IMR-90 (cell line): ENCODE measurements at regions not wholly inside any gene's neighbourhood (a gene's known extent, or its start where the extent isn't known, plus 50 kb on each side); places are given as distances from the start of the nearest gene placed in this dataset.

ENCODE experiments used
- ATAC-seq: fragments of 200-7000 bp; cut with Tn5 transposase; 2 replicates; pipeline ENCODE4 v1.9.1; 2020; ENCODE audit warnings: low read depth, mild to moderate bottlenecking, moderate library complexity
- BruUV-seq: library from RNA; stranded (reverse); fragments of 400-500 nt; replicated peaks from 2 replicates; lab custom pipeline; 2021; lab: Mats Ljungman, UMichigan
- CTCF ChIA-PET: fragments of 300-600 bp; formaldehyde crosslinking; extraction: SDS; loops from one replicate; lab custom pipeline; 2021; ENCODE audit warnings: antibody characterized with exemption; lab: Yijun Ruan, JAX
- POLR2A ChIA-PET: fragments of 300-600 bp; sonication (Branson Sonifier 250); formaldehyde crosslinking; loops from one replicate; lab custom pipeline; 2022; ENCODE audit warnings: antibody characterized with exemption; ENCODE audit not compliant: unreplicated experiment; lab: Charles Lee
- DNase-seq: peaks from one replicate; pipeline ENCODE4 v3.0.0; 2013
- H2AFZ ChIP-seq: replicated peaks from 2 replicates; pipeline ENCODE3; 2013; ENCODE audit warnings: low read length, mild to moderate bottlenecking; ENCODE audit not compliant: poor library complexity
- H2AK5ac ChIP-seq: 2 replicates; pipeline ENCODE4 v1.6.1; 2013; ENCODE audit warnings: low read depth, low read length, inconsistent platforms
- H2AK9ac ChIP-seq: replicated peaks from 2 replicates; pipeline ENCODE3; 2013; ENCODE audit warnings: mild to moderate bottlenecking, low read depth, low read length, moderate library complexity; ENCODE audit not compliant: poor library complexity
- H2BK120ac ChIP-seq: 2 replicates; pipeline ENCODE4 v1.6.1; 2013; ENCODE audit warnings: low read depth, low read length, inconsistent platforms
- H2BK15ac ChIP-seq: 3 replicates; pipeline ENCODE4 v1.6.1; 2013; ENCODE audit warnings: low read depth, low read length, inconsistent platforms
- H2BK20ac ChIP-seq: 2 replicates; pipeline ENCODE4 v1.6.1; 2013; ENCODE audit warnings: low read depth, mild to moderate bottlenecking, inconsistent platforms, low read length, moderate library complexity
- H2BK5ac ChIP-seq: 2 replicates; pipeline ENCODE4 v1.6.1; 2013; ENCODE audit warnings: mild to moderate bottlenecking, low read depth, low read length, inconsistent platforms; ENCODE audit not compliant: poor library complexity, severe bottlenecking
- H3K14ac ChIP-seq: replicated peaks from 2 replicates; pipeline ENCODE4 v1.6.1; 2013; ENCODE audit warnings: low read depth, low read length, inconsistent platforms
- H3K18ac ChIP-seq: 2 replicates; pipeline ENCODE4 v1.6.1; 2013; ENCODE audit warnings: low read depth, low read length, control low read depth
- H3K23ac ChIP-seq: 2 replicates; pipeline ENCODE4 v1.6.1; 2013; ENCODE audit warnings: low read depth, low read length, inconsistent platforms
- H3K27ac ChIP-seq: 2 replicates; pipeline ENCODE4 v1.5.1; 2013; ENCODE audit warnings: mild to moderate bottlenecking, control low read depth, low read length; ENCODE audit not compliant: insufficient read depth
- H3K27me3 ChIP-seq: 2 replicates; pipeline ENCODE4 v1.6.1; 2013; ENCODE audit warnings: low read length; ENCODE audit not compliant: control insufficient read depth, insufficient read depth
- H3K36me3 ChIP-seq: 2 replicates; pipeline ENCODE4 v1.6.1; 2013; ENCODE audit warnings: low read length, mixed read lengths; ENCODE audit not compliant: control insufficient read depth, insufficient read depth
- H3K4ac ChIP-seq: 2 replicates; pipeline ENCODE4 v1.6.1; 2013; ENCODE audit warnings: low read depth, low read length, inconsistent platforms
- H3K4me1 ChIP-seq: 2 replicates; pipeline ENCODE4 v1.6.1; 2013; ENCODE audit warnings: low read length, mixed read lengths; ENCODE audit not compliant: control insufficient read depth, insufficient read depth
- H3K4me2 ChIP-seq: 2 replicates; pipeline ENCODE4 v1.6.1; 2013; ENCODE audit warnings: low read depth, mild to moderate bottlenecking, control low read depth, low read length, moderate library complexity
- H3K4me3 ChIP-seq: 2 replicates; pipeline ENCODE4 v1.5.1; 2013; ENCODE audit warnings: low read depth, mild to moderate bottlenecking, control low read depth, low read length, moderate library complexity; ENCODE audit not compliant: insufficient read depth
- H3K56ac ChIP-seq: 2 replicates; pipeline ENCODE4 v1.6.1; 2013; ENCODE audit warnings: low read length, inconsistent platforms; ENCODE audit not compliant: insufficient read depth; ENCODE audit errors: extremely low read depth
- H3K79me1 ChIP-seq, 2 experiments: 2 replicates each; pipeline ENCODE4 v1.6.1; 2013; ENCODE audit warnings: low read length in 2 of 2, inconsistent platforms in 1 of 2, low read depth in 1 of 2
- H3K9ac ChIP-seq: 2 replicates; pipeline ENCODE4 v1.6.1; 2013; ENCODE audit warnings: low read depth, low read length, control low read depth
- H3K9me1 ChIP-seq: 2 replicates; pipeline ENCODE4 v1.6.1; 2013; ENCODE audit warnings: low read length, inconsistent platforms; ENCODE audit not compliant: insufficient read depth
- H3K9me3 ChIP-seq: 2 replicates; pipeline ENCODE4 v1.6.1; 2013; ENCODE audit warnings: low read length; ENCODE audit not compliant: control insufficient read depth, insufficient read depth
- H4K20me1 ChIP-seq: 2 replicates; pipeline ENCODE4 v1.6.1; 2013; ENCODE audit warnings: low read length, inconsistent platforms; ENCODE audit not compliant: insufficient read depth
- H4K5ac ChIP-seq: 2 replicates; pipeline ENCODE4 v1.6.1; 2013; ENCODE audit warnings: mild to moderate bottlenecking, low read depth, low read length, control low read depth
- H4K8ac ChIP-seq, 2 experiments: 2 replicates each; pipeline ENCODE4 v1.6.1; 2013; ENCODE audit warnings: low read depth in 2 of 2, low read length in 2 of 2, control low read depth in 1 of 2, inconsistent platforms in 1 of 2
- H4K91ac ChIP-seq: 2 replicates; pipeline ENCODE4 v1.6.1; 2013; ENCODE audit warnings: low read depth, low read length, inconsistent platforms; ENCODE audit not compliant: insufficient read depth
- CEBPB ChIP-seq: IDR thresholded peaks from 2 replicates; pipeline ENCODE4 v1.6.1; 2012; ENCODE audit warnings: low read depth, low read length, improper control_type of control experiment
- CHD1 ChIP-seq: IDR thresholded peaks from 2 replicates; pipeline ENCODE4 v1.6.1; 2012; ENCODE audit warnings: low read depth, low read length, improper control_type of control experiment
- FOS ChIP-seq: fragments of 150-350 bp; IDR thresholded peaks from 2 replicates; pipeline ENCODE4 v1.6.1; 2016; ENCODE audit warnings: low read depth, low read length
- MAFK ChIP-seq: IDR thresholded peaks from 2 replicates; pipeline ENCODE4 v1.6.1; 2012; ENCODE audit warnings: low read depth, low read length, improper control_type of control experiment
- MAZ ChIP-seq: IDR thresholded peaks from 2 replicates; pipeline ENCODE4 v1.6.1; 2012; ENCODE audit warnings: low read depth, mild to moderate bottlenecking, low read length, improper control_type of control experiment, moderate library complexity, borderline replicate concordance
- MXI1 ChIP-seq: IDR thresholded peaks from 2 replicates; pipeline ENCODE4 v1.6.1; 2012; ENCODE audit warnings: low read depth, mild to moderate bottlenecking, low read length, moderate library complexity, borderline replicate concordance
- POLR2A ChIP-seq: IDR thresholded peaks from 2 replicates; pipeline ENCODE4 v1.6.1; 2012; ENCODE audit warnings: mild to moderate bottlenecking, low read depth, low read length
- RAD21 ChIP-seq: IDR thresholded peaks from 2 replicates; pipeline ENCODE4 v1.6.1; 2012; ENCODE audit warnings: low read length, improper control_type of control experiment
- RCOR1 ChIP-seq: IDR thresholded peaks from 2 replicates; pipeline ENCODE4 v1.6.1; 2012; ENCODE audit warnings: mild to moderate bottlenecking, low read length, improper control_type of control experiment; ENCODE audit not compliant: insufficient replicate concordance
- RFX5 ChIP-seq: IDR thresholded peaks from 2 replicates; pipeline ENCODE4 v1.8.0; 2012; ENCODE audit warnings: low read depth, mild to moderate bottlenecking, low read length, moderate library complexity
- SMC3 ChIP-seq: fragments of 150-350 bp; IDR thresholded peaks from 2 replicates; pipeline ENCODE4 v1.6.1; 2016; ENCODE audit warnings: low read depth, mild to moderate bottlenecking, antibody characterized with exemption, low read length, moderate library complexity
- USF2 ChIP-seq: fragments of 150-350 bp; IDR thresholded peaks from 2 replicates; pipeline ENCODE4 v1.6.1; 2017; ENCODE audit warnings: mild to moderate bottlenecking, antibody characterized with exemption, low read length, low read depth
- WGBS, 2 experiments: methylation state at CpG; one replicate each; pipeline versions ENCODE4 v1.1.5 to v1.1.7; 2013; ENCODE audit warnings: missing lambda C conversion rate in 2 of 2; ENCODE audit not compliant: insufficient read length in 1 of 2; ENCODE audit errors: extremely low coverage in 2 of 2; 5-methylcytosine and 5-hydroxymethylcytosine counted together
- dilution Hi-C: fragments of 300-500 bp; cut with HindIII; formaldehyde crosslinking; loops from one replicate; pipeline ENCODE4 v1.14.3; 2018; ENCODE audit warnings: low sequenced_read_pairs; ENCODE audit not compliant: unreplicated experiment
- in situ Hi-C: fragments of 300-500 bp; cut with MboI; formaldehyde crosslinking; loops from 3 replicates; pipeline ENCODE4 v1.14.3; 2019; ENCODE audit warnings: low sequenced_read_pairs, inconsistent platforms, mixed read lengths
- intact Hi-C: fragments of 100-400 bp; cut with micrococcal nuclease; formaldehyde crosslinking; loops from 2 replicates; pipeline ENCODE4 v1.10.0; 2022
- TF ChIP-seq, protein P1 (sequence below): conservative IDR thresholded peaks from 2 replicates; pipeline ENCODE4 v1.5.1; 2012; ENCODE audit warnings: mild to moderate bottlenecking, low read depth, low read length, improper control_type of control experiment

DNA sequence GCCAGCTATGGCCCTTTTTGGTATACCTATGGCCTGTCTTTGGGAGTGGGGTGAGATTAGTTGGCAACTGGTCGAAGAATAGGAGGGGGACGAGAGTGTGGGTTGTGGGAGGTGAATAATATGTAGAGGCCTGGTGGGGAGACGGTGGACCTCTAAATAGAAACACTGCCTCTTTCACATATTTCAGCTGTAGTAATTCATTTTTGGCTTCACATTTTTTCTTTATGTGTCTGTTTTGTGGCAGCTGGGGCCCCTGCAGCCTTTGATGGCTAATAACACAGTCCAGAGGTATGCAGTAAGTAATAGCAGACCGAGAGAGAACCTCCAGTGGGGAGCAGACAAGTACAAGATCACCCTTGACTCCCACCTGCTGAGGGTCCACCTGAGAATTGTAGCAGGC is 75.9 kb downstream of the HLX start:
- no peak overlapping the region for H2AFZ ChIP-seq
- ATAC-seq, result no peak
- H3K56ac ChIP-seq, result no peak overlapping the region
- TF ChIP-seq MAFK (no peak), CHD1 (no peak), RAD21 (no peak), SMC3 (no peak), CEBPB (no peak), FOS (no peak), RFX5 (no peak), MAZ (no peak), POLR2A (no peak), USF2 (no peak), MXI1 (no peak), RCOR1 (no peak)
- TF ChIP-seq, protein P1, sequence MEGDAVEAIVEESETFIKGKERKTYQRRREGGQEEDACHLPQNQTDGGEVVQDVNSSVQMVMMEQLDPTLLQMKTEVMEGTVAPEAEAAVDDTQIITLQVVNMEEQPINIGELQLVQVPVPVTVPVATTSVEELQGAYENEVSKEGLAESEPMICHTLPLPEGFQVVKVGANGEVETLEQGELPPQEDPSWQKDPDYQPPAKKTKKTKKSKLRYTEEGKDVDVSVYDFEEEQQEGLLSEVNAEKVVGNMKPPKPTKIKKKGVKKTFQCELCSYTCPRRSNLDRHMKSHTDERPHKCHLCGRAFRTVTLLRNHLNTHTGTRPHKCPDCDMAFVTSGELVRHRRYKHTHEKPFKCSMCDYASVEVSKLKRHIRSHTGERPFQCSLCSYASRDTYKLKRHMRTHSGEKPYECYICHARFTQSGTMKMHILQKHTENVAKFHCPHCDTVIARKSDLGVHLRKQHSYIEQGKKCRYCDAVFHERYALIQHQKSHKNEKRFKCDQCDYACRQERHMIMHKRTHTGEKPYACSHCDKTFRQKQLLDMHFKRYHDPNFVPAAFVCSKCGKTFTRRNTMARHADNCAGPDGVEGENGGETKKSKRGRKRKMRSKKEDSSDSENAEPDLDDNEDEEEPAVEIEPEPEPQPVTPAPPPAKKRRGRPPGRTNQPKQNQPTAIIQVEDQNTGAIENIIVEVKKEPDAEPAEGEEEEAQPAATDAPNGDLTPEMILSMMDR, result no peak
- H4K5ac ChIP-seq, result no peak overlapping the region; the same call in 1 of the 2 replicates
- peaks cover 2% of the 10 kb centered on the region; the same call in 1 of the 2 replicates for H3K4me1 ChIP-seq
- H3K14ac ChIP-seq, result no peak overlapping the region
- no peak overlapping the region for H3K4ac ChIP-seq
- CTCF ChIA-PET, result no interaction called here
- H3K27ac ChIP-seq, result no peak overlapping the region
- WGBS, 2 experiments, result 100% methylated on average over 2 of the region's 4 CpGs; no CpG with 5 or more reads in 1 of the 2 experiments
- no peaks in the 10 kb centered on the region for H3K9me1 ChIP-seq
- H2AK9ac ChIP-seq, result no peak overlapping the region
- intact Hi-C loops (loop anchor here (5.0 kb wide), 1 partner anchor 73 kb away; no protein-coding TSS in a partner anchor), in situ Hi-C loops (no loop called here), dilution Hi-C loops (no loop called here)
- H3K4me2 ChIP-seq, result no peak overlapping the region
- no peak overlapping the region for H2BK5ac ChIP-seq
- H2AK5ac ChIP-seq, result peak overlapping the region; percentile 20
- H3K79me1 ChIP-seq, result no peaks in the 10 kb centered on the region
- no peaks in the 10 kb centered on the region for H3K27me3 ChIP-seq
- no TSS peak for BruUV-seq
- no peak overlapping the region; the same call in 1 of the 2 replicates for H2BK20ac ChIP-seq
- H4K8ac ChIP-seq, result no peak overlapping the region
- H3K9me3 ChIP-seq, result peaks cover 4% of the 10 kb centered on the region
- H3K18ac ChIP-seq, result peak overlapping the region; percentile 78; the same call in 1 of the 2 replicates
- no peak overlapping the region for H3K9ac ChIP-seq
- peak overlapping the region; percentile 44; the same call in 1 of the 2 replicates for H2BK120ac ChIP-seq
- H4K20me1 ChIP-seq, result no peaks in the 10 kb centered on the region
- no peaks in the 10 kb centered on the region for H3K36me3 ChIP-seq
- H3K23ac ChIP-seq, result no peak overlapping the region
- no peak overlapping the region for H3K4me3 ChIP-seq
- no peak overlapping the region; the same call in 2 of the 3 replicates for H2BK15ac ChIP-seq
- DNase-seq, result no peak
- no peak overlapping the region for H4K91ac ChIP-seq
- POLR2A ChIA-PET, result no interaction called here
